Neuron (in vitro differentiated cells): ENCODE measurements at regions not wholly inside any gene's neighbourhood (a gene's known extent, or its start where the extent isn't known, plus 50 kb on each side); places are given as distances from the start of the nearest gene placed in this dataset.

Experiments
- H2AFZ ChIP-seq: one replicate; pipeline ENCODE4 v1.6.1; 2013; ENCODE audit warnings: low read depth, mild to moderate bottlenecking, inconsistent platforms, low read length, moderate library complexity
- H3K27me3 ChIP-seq: one replicate; pipeline ENCODE4 v1.6.1; 2013; ENCODE audit warnings: low read length; ENCODE audit not compliant: insufficient read depth
- H3K36me3 ChIP-seq: one replicate; pipeline ENCODE4 v1.6.1; 2013; ENCODE audit warnings: low read length; ENCODE audit not compliant: insufficient read depth
- H3K4me1 ChIP-seq: one replicate; pipeline ENCODE4 v1.6.1; 2013; ENCODE audit warnings: low read length; ENCODE audit not compliant: insufficient read depth
- H3K4me3 ChIP-seq: 2 replicates; pipeline ENCODE4 v1.5.1; 2013; ENCODE audit warnings: mild to moderate bottlenecking, low read length, moderate library complexity
- H3K9me3 ChIP-seq: one replicate; pipeline ENCODE4 v1.6.1; 2013; ENCODE audit warnings: low read length

- peaks cover 13% of the 10 kb centered on the region for H3K4me1 ChIP-seq
- H3K36me3 ChIP-seq: no peaks in the 10 kb centered on the region
- H2AFZ ChIP-seq: no peak overlapping the region
- H3K27me3 ChIP-seq: no peaks in the 10 kb centered on the region
- no peak overlapping the region for H3K4me3 ChIP-seq
- no peaks in the 10 kb centered on the region for H3K9me3 ChIP-seq
Measured at GRCh38 chr2:226198956-226199355, 600.7 kb downstream of the IRS1 start.

- Histone ChIP-seq H3K4me1 (peaks cover 18% of the 10 kb centered on the region), H3K27me3 (no peaks in the 10 kb centered on the region), H3K4me3 (no peak overlapping the region), H3K9me3 (no peaks in the 10 kb centered on the region), H3K36me3 (no peaks in the 10 kb centered on the region), H2AFZ (no peak overlapping the region)
Measured at GRCh38 chr2:226190479-226191252, 609.0 kb downstream of the IRS1 start.

DNA sequence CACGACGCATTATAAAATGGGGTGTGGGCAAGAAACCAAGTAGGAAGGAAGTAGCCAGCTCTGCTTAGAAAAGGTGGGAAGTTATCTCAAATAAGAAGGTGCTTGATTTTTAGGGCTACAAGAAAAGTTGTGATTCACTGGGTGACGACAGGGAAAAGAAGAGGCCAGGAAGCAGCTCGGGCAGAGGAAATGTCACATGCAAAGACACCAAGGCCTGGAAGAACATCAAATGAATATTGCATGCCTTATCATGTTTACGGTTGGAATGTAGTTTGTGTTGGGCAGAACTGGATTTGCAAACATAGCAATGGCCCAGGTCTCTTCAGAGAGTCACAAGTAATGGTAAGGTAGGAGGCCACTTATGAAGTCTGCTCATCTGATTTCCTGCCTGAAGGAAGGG is 610.6 kb downstream of the IRS1 start:
- Histone ChIP-seq H2AFZ (no peak overlapping the region), H3K4me1 (peaks cover 27% of the 10 kb centered on the region), H3K27me3 (no peaks in the 10 kb centered on the region), H3K4me3 (no peak overlapping the region), H3K36me3 (no peaks in the 10 kb centered on the region), H3K9me3 (no peaks in the 10 kb centered on the region)

DNA sequence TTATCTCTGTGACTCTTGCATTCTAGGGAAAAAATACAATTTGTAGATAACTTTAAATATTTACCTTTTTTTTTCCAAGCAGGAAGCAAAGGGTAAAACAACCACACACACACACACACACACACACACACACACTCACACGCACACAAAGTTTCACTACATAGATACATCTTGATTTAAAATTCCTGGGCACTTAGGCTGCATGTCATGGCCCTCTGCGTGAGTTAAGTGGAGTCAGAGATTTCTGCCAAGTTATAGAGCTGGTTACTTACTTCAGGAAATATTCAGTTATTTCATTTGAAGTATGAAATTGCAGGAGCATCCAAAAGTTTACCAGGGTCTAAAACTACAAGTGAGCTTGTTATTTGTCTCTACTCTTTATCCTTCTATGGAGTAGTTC is 612.0 kb downstream of the IRS1 start:
- Histone ChIP-seq H3K27me3 (no peaks in the 10 kb centered on the region), H3K9me3 (no peaks in the 10 kb centered on the region), H3K36me3 (no peaks in the 10 kb centered on the region), H2AFZ (no peak overlapping the region), H3K4me3 (no peak overlapping the region), H3K4me1 (peaks cover 27% of the 10 kb centered on the region)

DNA sequence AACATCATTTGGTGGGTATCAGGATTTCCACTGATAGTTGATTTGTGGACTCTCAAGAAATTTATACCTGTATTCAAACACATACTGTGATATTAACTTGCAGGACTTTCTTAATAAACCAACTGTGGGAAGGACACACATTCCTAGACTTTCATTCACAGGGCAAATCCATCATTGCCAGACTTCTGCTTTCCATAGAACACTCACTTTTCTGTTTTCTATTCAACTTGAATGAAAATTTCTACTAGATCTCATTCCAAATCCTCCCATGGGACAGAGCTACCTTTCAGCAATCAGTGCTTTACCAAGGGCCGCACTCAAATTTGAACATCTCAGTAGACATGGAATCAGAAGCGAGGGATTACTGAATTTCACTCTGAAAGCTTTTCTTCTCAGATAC is 612.5 kb downstream of the IRS1 start:
- Histone ChIP-seq H2AFZ (no peak overlapping the region), H3K9me3 (no peaks in the 10 kb centered on the region), H3K4me1 (peaks cover 27% of the 10 kb centered on the region), H3K36me3 (no peaks in the 10 kb centered on the region), H3K4me3 (no peak overlapping the region), H3K27me3 (no peaks in the 10 kb centered on the region)

DNA sequence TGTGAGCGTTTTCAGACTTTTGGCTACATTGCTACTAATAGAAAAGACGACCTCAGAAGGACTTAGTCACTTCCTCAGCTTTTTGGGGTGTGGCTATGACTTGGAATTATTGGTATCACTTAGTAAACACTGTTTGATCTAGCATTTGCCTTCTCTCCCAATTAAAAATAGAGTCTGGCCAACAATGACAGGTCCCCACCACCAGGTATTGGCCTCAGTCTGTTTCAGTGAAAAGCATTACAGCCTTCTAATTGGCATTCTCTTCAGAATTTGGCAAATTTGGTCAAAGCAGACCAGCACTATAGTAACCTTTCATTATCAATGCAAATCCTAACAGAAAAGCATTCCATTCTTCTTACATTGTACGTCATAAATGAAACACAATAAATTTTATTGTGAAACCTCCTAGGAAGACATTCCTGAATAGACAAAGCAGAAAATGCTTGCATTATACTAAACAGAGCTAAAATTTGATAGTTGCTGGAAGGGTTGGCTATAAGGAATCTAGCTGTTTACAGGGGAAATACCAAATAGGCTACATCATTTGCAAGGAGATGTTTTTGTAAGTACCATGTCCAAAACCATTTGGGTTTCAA is 613.9 kb downstream of the IRS1 start:
- Histone ChIP-seq H3K4me1 (peaks cover 27% of the 10 kb centered on the region), H3K4me3 (no peak overlapping the region), H3K36me3 (no peaks in the 10 kb centered on the region), H3K27me3 (no peaks in the 10 kb centered on the region), H2AFZ (peak overlapping the region; percentile 29), H3K9me3 (peaks cover 3% of the 10 kb centered on the region)

DNA sequence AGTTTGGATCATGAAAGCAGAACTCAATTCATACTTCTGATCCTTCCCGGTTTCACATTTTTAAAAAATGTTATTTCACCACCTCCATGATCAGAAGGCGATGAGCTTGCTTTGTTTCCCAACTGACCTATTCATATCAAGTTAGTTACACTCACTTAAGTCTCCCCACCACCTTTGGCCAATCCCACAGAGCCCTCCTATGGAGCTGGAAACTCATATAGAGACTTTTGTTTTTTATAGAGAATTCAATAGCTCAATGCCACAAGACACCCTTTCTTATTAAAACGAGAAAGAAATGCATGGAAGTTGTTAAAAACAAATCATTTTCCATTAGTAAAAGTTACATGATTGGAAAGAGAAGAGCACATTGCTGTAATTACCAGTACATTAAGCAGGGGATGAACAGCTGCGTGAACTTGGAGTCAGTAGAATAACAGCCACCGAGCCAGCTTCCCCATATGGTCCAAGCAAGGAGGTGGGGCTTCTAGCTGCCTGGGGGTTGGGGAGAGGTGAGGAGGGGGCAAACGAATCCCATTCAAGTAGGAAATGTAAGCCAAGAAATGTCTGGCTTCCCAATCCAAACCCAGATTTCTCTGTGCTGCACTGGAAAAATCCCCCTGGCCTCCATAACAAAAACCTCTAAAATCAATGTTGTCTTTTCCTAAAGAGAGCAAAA is 614.5 kb downstream of the IRS1 start:
- Histone ChIP-seq H3K27me3 (no peaks in the 10 kb centered on the region), H3K4me3 (no peak overlapping the region), H2AFZ (peak overlapping the region; percentile 29), H3K4me1 (peaks cover 27% of the 10 kb centered on the region), H3K36me3 (no peaks in the 10 kb centered on the region), H3K9me3 (peaks cover 6% of the 10 kb centered on the region)

DNA sequence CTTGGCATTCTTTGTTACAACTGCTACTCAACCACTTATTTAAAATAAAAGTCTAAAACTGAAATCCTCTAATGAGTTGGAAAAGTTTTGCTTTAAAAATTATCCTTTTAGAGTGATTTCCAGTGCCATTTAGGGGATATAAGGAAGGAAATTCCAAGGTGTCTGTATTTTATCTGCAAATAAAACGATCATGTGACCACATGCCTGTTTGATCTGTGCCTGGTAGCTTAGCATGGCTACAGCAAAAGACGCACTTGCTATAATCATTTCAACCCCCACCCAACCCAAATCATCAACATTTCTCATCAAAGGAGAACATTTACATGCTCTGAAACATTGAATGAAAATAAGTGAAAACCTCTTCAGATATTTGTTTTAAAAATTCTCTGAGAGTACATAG is 615.1 kb downstream of the IRS1 start:
- peaks cover 8% of the 10 kb centered on the region for H3K9me3 ChIP-seq
- H3K27me3 ChIP-seq: no peaks in the 10 kb centered on the region
- peaks cover 27% of the 10 kb centered on the region for H3K4me1 ChIP-seq
- H3K4me3 ChIP-seq: no peak overlapping the region
- no peaks in the 10 kb centered on the region for H3K36me3 ChIP-seq
- H2AFZ ChIP-seq: no peak overlapping the region

- H3K36me3 ChIP-seq: no peaks in the 10 kb centered on the region
- H2AFZ ChIP-seq: no peak overlapping the region
- peaks cover 9% of the 10 kb centered on the region for H3K9me3 ChIP-seq
- peaks cover 27% of the 10 kb centered on the region for H3K4me1 ChIP-seq
- H3K27me3 ChIP-seq: no peaks in the 10 kb centered on the region
- H3K4me3 ChIP-seq: no peak overlapping the region
Measured at GRCh38 chr2:226183550-226183949, 616.1 kb downstream of the IRS1 start.

- H2AFZ ChIP-seq: no peak overlapping the region
- H3K9me3 ChIP-seq: peaks cover 9% of the 10 kb centered on the region
- H3K4me3 ChIP-seq: no peak overlapping the region
- no peaks in the 10 kb centered on the region for H3K27me3 ChIP-seq
- H3K4me1 ChIP-seq: peaks cover 27% of the 10 kb centered on the region
- H3K36me3 ChIP-seq: no peaks in the 10 kb centered on the region
Measured at GRCh38 chr2:226183033-226183432, 616.6 kb downstream of the IRS1 start.

- H3K4me3 ChIP-seq: no peak overlapping the region
- peaks cover 9% of the 10 kb centered on the region for H3K9me3 ChIP-seq
- H2AFZ ChIP-seq: no peak overlapping the region
Measured at GRCh38 chr2:226181909-226182308, 617.7 kb downstream of the IRS1 start.

GRCh38 chr2:226180281-226180884 is 619.2 kb downstream of the IRS1 start:
- peaks cover 12% of the 10 kb centered on the region for H3K9me3 ChIP-seq
- no peaks in the 10 kb centered on the region for H3K27me3 ChIP-seq
- no peak overlapping the region for H3K4me3 ChIP-seq

More at GRCh38 chr2:226181909-226182308, 617.7 kb downstream of the IRS1 start:
- no peaks in the 10 kb centered on the region for H3K36me3 ChIP-seq
- peaks cover 24% of the 10 kb centered on the region for H3K4me1 ChIP-seq
- H3K27me3 ChIP-seq: no peaks in the 10 kb centered on the region

GRCh38 chr2:226179010-226179409 is 620.6 kb downstream of the IRS1 start:
- peaks cover 12% of the 10 kb centered on the region for H3K9me3 ChIP-seq

More at GRCh38 chr2:226180281-226180884, 619.2 kb downstream of the IRS1 start:
- H3K36me3 ChIP-seq: no peaks in the 10 kb centered on the region
- H2AFZ ChIP-seq: no peak overlapping the region
- peaks cover 10% of the 10 kb centered on the region for H3K4me1 ChIP-seq

More at GRCh38 chr2:226179010-226179409, 620.6 kb downstream of the IRS1 start:
- no peaks in the 10 kb centered on the region for H3K27me3 ChIP-seq
- H3K36me3 ChIP-seq: no peaks in the 10 kb centered on the region
- no peak overlapping the region for H2AFZ ChIP-seq
- H3K4me3 ChIP-seq: no peak overlapping the region
- H3K4me1 ChIP-seq: no peaks in the 10 kb centered on the region
